GM12878 (cell line): ENCODE measurements at regions not wholly inside any gene's neighbourhood (a gene's known extent, or its start where the extent isn't known, plus 50 kb on each side); places are given as distances from the start of the nearest gene placed in this dataset.

ENCODE experiments used
- ATAC-seq: fragments of 200-7000 bp; cut with Tn5 transposase; 3 replicates; pipeline ENCODE4 v1.9.1; 2020; ENCODE audit warnings: mild to moderate bottlenecking, moderate library complexity
- BruUV-seq: library from RNA; stranded (reverse); fragments of 400-500 nt; replicated peaks from 2 replicates; lab custom pipeline; 2021; lab: Mats Ljungman, UMichigan
- CTCF ChIA-PET: fragments of 300-600 bp; sonication (Branson Sonifier 250); formaldehyde crosslinking; extraction: SDS; loops from one replicate; lab custom pipeline; 2021; ENCODE audit warnings: inconsistent platforms; lab: Yijun Ruan, JAX
- POLR2A ChIA-PET: fragments of 350-600 bp; formaldehyde crosslinking; extraction: SDS; loops from one replicate; lab custom pipeline; 2021; ENCODE audit warnings: inconsistent platforms; lab: Charles Lee
- RAD21 ChIA-PET: fragments of 300-600 bp; sonication (Branson Sonifier 250); formaldehyde crosslinking; loops from one replicate; lab custom pipeline; 2023; ENCODE audit warnings: antibody characterized with exemption; ENCODE audit not compliant: unreplicated experiment; lab: Charles Lee
- SMC1A ChIA-PET: fragments of 300-600 bp; sonication (Branson Sonifier 250); formaldehyde crosslinking; loops from one replicate; lab custom pipeline; 2023; ENCODE audit not compliant: unreplicated experiment, uncharacterized antibody; lab: Charles Lee
- DNase-seq: peaks from one replicate; pipeline ENCODE4 v3.0.0-alpha.2; 2011; ENCODE audit warnings: low read depth, low spot score
- FAIRE-seq: peaks from 3 replicates; lab custom pipeline; 2011; peaks lifted over from hg19 to GRCh38; lab: Jason Lieb, UNC
- H2AFZ ChIP-seq: 2 replicates; pipeline ENCODE4 v1.6.0; 2011; ENCODE audit warnings: low read depth, low read length, control low read depth; ENCODE audit not compliant: control insufficient read depth
- H3K27ac ChIP-seq: 2 replicates; pipeline ENCODE4 v1.5.1; 2011; ENCODE audit warnings: control low read depth; ENCODE audit not compliant: control insufficient read depth, insufficient read depth
- H3K27me3 ChIP-seq, 2 experiments: replicated peaks in 1 of 2; 2 replicates each; pipeline versions ENCODE4 v1.6.0 to v1.6.1; 2011; ENCODE audit warnings: low read length in 1 of 2; ENCODE audit not compliant: control insufficient read depth in 2 of 2, insufficient read depth in 2 of 2
- H3K36me3 ChIP-seq, 2 experiments: 2 replicates each; pipeline ENCODE4 v1.5.1; 2011; ENCODE audit warnings: low read length in 1 of 2; ENCODE audit not compliant: control insufficient read depth in 2 of 2, insufficient read depth in 2 of 2
- H3K4me1 ChIP-seq: 2 replicates; pipeline ENCODE4 v1.6.1; 2011; ENCODE audit warnings: mild to moderate bottlenecking, low read length, moderate library complexity, mixed read lengths; ENCODE audit not compliant: control insufficient read depth, insufficient read depth
- H3K4me2 ChIP-seq: 2 replicates; pipeline ENCODE4 v1.6.0; 2011; ENCODE audit warnings: control low read depth; ENCODE audit not compliant: control insufficient read depth, insufficient read depth
- H3K4me3 ChIP-seq: fragments of 200-600 bp; sonication (generic); 2 replicates; pipeline ENCODE4 v1.5.1; 2016
- H3K79me2 ChIP-seq: 2 replicates; pipeline ENCODE4 v1.6.0; 2011; ENCODE audit warnings: low read length; ENCODE audit not compliant: control insufficient read depth, insufficient read depth
- H3K9ac ChIP-seq: 2 replicates; pipeline ENCODE4 v1.8.0; 2011; ENCODE audit warnings: low read length, control low read depth, mixed read lengths; ENCODE audit not compliant: control insufficient read depth, insufficient read depth
- H3K9me3 ChIP-seq: replicated peaks from 3 replicates; pipeline ENCODE4 v1.5.1; 2011; ENCODE audit warnings: mild to moderate bottlenecking, low read length; ENCODE audit not compliant: control insufficient read depth, insufficient read depth
- H4K20me1 ChIP-seq: 2 replicates; pipeline ENCODE4 v1.6.0; 2011; ENCODE audit not compliant: control insufficient read depth, insufficient read depth
- ATF2 ChIP-seq: IDR thresholded peaks from 2 replicates; pipeline ENCODE4 v1.6.1; 2012; ENCODE audit warnings: low read length, inconsistent platforms
- CBFB ChIP-seq: IDR thresholded peaks from 2 replicates; pipeline ENCODE4 v1.6.1; 2016; ENCODE audit warnings: antibody characterized with exemption, low read depth
- ETV6 ChIP-seq, 2 experiments: fragments of 450-650 bp in 1 of 2; IDR thresholded peaks in 1 of 2; conservative IDR thresholded peaks in 1 of 2; 2 replicates each; pipeline ENCODE4 v1.6.1; 2014; ENCODE audit warnings: antibody characterized with exemption in 1 of 2, borderline replicate concordance in 1 of 2, low read depth in 1 of 2, mild to moderate bottlenecking in 1 of 2, moderate library complexity in 1 of 2
- KAT2A ChIP-seq: conservative IDR thresholded peaks from 2 replicates; pipeline ENCODE4 v1.6.1; 2011; ENCODE audit warnings: low read depth, low read length; ENCODE audit not compliant: control insufficient read depth
- KLF5 ChIP-seq: fragments of 450-650 bp; IDR thresholded peaks from 2 replicates; pipeline ENCODE4 v1.6.1; 2014; ENCODE audit warnings: mild to moderate bottlenecking; ENCODE audit not compliant: partially characterized antibody
- SPI1 ChIP-seq: IDR thresholded peaks from 2 replicates; pipeline ENCODE4 v1.6.1; 2011; ENCODE audit warnings: low read depth, mild to moderate bottlenecking, low read length, moderate library complexity, borderline replicate concordance; ENCODE audit not compliant: insufficient read depth
- USF1 ChIP-seq: IDR thresholded peaks from 2 replicates; pipeline ENCODE4 v1.6.1; 2011; ENCODE audit warnings: borderline replicate concordance, low read depth, mild to moderate bottlenecking, moderate library complexity, mixed read lengths, low read length; ENCODE audit not compliant: insufficient read depth; ENCODE audit errors: extremely low read length
- WRNIP1 ChIP-seq: IDR thresholded peaks from 2 replicates; pipeline ENCODE4 v1.6.1; 2011; ENCODE audit warnings: low read depth, low read length, improper control_type of control experiment, borderline replicate concordance
- WGBS: methylation state at CpG from one replicate; pipeline ENCODE4 v1.1.6; 2016; ENCODE audit warnings: low lambda C conversion rate; ENCODE audit not compliant: insufficient replicate concordance, insufficient coverage; ENCODE audit errors: missing lambda C conversion rate; 5-methylcytosine and 5-hydroxymethylcytosine counted together
- in situ Hi-C: fragments of 300-500 bp; cut with MboI; formaldehyde crosslinking; loops from 9 replicates; pipeline ENCODE4 v1.14.3; 2018; ENCODE audit warnings: mixed read lengths
- intact Hi-C: fragments of 100-400 bp; cut with micrococcal nuclease; formaldehyde crosslinking; loops from one replicate; pipeline ENCODE4 v1.14.2; 2022; ENCODE audit not compliant: unreplicated experiment
- TF ChIP-seq, protein P1 (sequence below): fragments of 450-650 bp; IDR thresholded peaks from 2 replicates; pipeline ENCODE4 v1.6.1; 2017; ENCODE audit warnings: borderline replicate concordance
- TF ChIP-seq, protein P2 (sequence below): fragments of 450-650 bp; IDR thresholded peaks from 2 replicates; pipeline ENCODE4 v1.6.1; 2017; ENCODE audit warnings: mild to moderate bottlenecking, moderate library complexity
- TF ChIP-seq, protein P3 (sequence below): fragments of 450-650 bp; IDR thresholded peaks from 2 replicates; pipeline ENCODE4 v1.6.1; 2017; ENCODE audit warnings: low read depth, mild to moderate bottlenecking, moderate library complexity

- BruUV-seq = no TSS peak
- in situ Hi-C loops = no loop called here
- H3K36me3 ChIP-seq = no peaks in the 10 kb centered on the region
- H3K9me3 ChIP-seq = no peaks in the 10 kb centered on the region
- H3K4me1 ChIP-seq = no peaks in the 10 kb centered on the region
- ChIA-PET CTCF (no interaction called here), POLR2A (no interaction called here), SMC1A (no interaction called here), RAD21 (no interaction called here)
- intact Hi-C loops = no loop called here
- H3K27ac ChIP-seq = no peak overlapping the region
- no peaks in the 10 kb centered on the region for H3K79me2 ChIP-seq
- 0% methylated on average over 1 of the region's 1 CpG for WGBS
- no peak overlapping the region for H2AFZ ChIP-seq
- no peaks in the 10 kb centered on the region for H4K20me1 ChIP-seq
- DNase-seq (no peak), FAIRE-seq (no peak), ATAC-seq (no peak)
- H3K4me3 ChIP-seq = no peak overlapping the region
- H3K27me3 ChIP-seq = no peaks in the 10 kb centered on the region
- no peak overlapping the region for H3K9ac ChIP-seq
- no peak overlapping the region for H3K4me2 ChIP-seq
- TF ChIP-seq KLF5 = no peak
- TF ChIP-seq ATF2 = no peak
- TF ChIP-seq USF1 = no peak
- TF ChIP-seq, protein P1, sequence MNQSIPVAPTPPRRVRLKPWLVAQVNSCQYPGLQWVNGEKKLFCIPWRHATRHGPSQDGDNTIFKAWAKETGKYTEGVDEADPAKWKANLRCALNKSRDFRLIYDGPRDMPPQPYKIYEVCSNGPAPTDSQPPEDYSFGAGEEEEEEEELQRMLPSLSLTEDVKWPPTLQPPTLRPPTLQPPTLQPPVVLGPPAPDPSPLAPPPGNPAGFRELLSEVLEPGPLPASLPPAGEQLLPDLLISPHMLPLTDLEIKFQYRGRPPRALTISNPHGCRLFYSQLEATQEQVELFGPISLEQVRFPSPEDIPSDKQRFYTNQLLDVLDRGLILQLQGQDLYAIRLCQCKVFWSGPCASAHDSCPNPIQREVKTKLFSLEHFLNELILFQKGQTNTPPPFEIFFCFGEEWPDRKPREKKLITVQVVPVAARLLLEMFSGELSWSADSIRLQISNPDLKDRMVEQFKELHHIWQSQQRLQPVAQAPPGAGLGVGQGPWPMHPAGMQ = no peak
- TF ChIP-seq, protein P2, sequence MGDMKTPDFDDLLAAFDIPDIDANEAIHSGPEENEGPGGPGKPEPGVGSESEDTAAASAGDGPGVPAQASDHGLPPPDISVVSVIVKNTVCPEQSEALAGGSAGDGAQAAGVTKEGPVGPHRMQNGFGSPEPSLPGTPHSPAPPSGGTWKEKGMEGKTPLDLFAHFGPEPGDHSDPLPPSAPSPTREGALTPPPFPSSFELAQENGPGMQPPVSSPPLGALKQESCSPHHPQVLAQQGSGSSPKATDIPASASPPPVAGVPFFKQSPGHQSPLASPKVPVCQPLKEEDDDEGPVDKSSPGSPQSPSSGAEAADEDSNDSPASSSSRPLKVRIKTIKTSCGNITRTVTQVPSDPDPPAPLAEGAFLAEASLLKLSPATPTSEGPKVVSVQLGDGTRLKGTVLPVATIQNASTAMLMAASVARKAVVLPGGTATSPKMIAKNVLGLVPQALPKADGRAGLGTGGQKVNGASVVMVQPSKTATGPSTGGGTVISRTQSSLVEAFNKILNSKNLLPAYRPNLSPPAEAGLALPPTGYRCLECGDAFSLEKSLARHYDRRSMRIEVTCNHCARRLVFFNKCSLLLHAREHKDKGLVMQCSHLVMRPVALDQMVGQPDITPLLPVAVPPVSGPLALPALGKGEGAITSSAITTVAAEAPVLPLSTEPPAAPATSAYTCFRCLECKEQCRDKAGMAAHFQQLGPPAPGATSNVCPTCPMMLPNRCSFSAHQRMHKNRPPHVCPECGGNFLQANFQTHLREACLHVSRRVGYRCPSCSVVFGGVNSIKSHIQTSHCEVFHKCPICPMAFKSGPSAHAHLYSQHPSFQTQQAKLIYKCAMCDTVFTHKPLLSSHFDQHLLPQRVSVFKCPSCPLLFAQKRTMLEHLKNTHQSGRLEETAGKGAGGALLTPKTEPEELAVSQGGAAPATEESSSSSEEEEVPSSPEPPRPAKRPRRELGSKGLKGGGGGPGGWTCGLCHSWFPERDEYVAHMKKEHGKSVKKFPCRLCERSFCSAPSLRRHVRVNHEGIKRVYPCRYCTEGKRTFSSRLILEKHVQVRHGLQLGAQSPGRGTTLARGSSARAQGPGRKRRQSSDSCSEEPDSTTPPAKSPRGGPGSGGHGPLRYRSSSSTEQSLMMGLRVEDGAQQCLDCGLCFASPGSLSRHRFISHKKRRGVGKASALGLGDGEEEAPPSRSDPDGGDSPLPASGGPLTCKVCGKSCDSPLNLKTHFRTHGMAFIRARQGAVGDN = no peak
- no peak for TF ChIP-seq CBFB
- no peak for TF ChIP-seq SPI1
- TF ChIP-seq ETV6 (conservative IDR thresholded peaks at IDR 0.05 in 1 of 2, IDR thresholded peaks at IDR 0.05 in 1 of 2; ENCODE audit: borderline replicate concordance in 1 of 2, low read depth in 1 of 2) = no peak
- TF ChIP-seq, protein P3, sequence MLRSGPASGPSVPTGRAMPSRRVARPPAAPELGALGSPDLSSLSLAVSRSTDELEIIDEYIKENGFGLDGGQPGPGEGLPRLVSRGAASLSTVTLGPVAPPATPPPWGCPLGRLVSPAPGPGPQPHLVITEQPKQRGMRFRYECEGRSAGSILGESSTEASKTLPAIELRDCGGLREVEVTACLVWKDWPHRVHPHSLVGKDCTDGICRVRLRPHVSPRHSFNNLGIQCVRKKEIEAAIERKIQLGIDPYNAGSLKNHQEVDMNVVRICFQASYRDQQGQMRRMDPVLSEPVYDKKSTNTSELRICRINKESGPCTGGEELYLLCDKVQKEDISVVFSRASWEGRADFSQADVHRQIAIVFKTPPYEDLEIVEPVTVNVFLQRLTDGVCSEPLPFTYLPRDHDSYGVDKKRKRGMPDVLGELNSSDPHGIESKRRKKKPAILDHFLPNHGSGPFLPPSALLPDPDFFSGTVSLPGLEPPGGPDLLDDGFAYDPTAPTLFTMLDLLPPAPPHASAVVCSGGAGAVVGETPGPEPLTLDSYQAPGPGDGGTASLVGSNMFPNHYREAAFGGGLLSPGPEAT = no peak
- TF ChIP-seq KAT2A = no peak
- no peak for TF ChIP-seq WRNIP1
These were observed 483.2 kb upstream of the DIPK2B start for GRCh38 chrX:45683914-45684313.
